K562 (cell line): ENCODE measurements at regions not wholly inside any gene's neighbourhood (a gene's known extent, or its start where the extent isn't known, plus 50 kb on each side); places are given as distances from the start of the nearest gene placed in this dataset.

Experiments
- ATAC-seq: fragments of 200-7000 bp; cut with Tn5 transposase; 3 replicates; pipeline ENCODE4 v1.9.1; 2020; ENCODE audit warnings: moderate library complexity
- BruUV-seq: library from RNA; stranded (reverse); fragments of 400-500 nt; replicated peaks from 2 replicates; lab custom pipeline; 2021; lab: Mats Ljungman, UMichigan
- CTCF ChIA-PET: fragments of 300-600 bp; formaldehyde crosslinking; extraction: SDS; loops from one replicate; lab custom pipeline; 2021; ENCODE audit warnings: low intra/inter-chr PET ratio; lab: Yijun Ruan, JAX
- POLR2A ChIA-PET: fragments of 300-600, 350-650 bp; sonication (Branson Sonifier 250); formaldehyde crosslinking; extraction: SDS; loops from one replicate; lab custom pipeline; 2021; ENCODE audit warnings: antibody characterized with exemption, inconsistent platforms; lab: Yijun Ruan, JAX
- DNase-seq, 4 experiments: peaks; one replicate each; pipeline versions ENCODE4 v3.0.0 to v3.0.0-alpha.2; 2011 to 2018; ENCODE audit warnings: low spot score in 3 of 4, mixed read lengths in 3 of 4; ENCODE audit errors: extremely low read depth in 1 of 4
- FAIRE-seq: peaks from 2 replicates; lab custom pipeline; 2011; peaks lifted over from hg19 to GRCh38; lab: Jason Lieb, UNC
- H2AFZ ChIP-seq: 2 replicates; pipeline ENCODE4 v1.6.0; 2011; ENCODE audit warnings: low read depth, low read length, control low read depth, inconsistent platforms
- H3K27ac ChIP-seq: fragments of 200-600 bp; 3 replicates; pipeline ENCODE4 v1.8.0; 2011; ENCODE audit warnings: low read depth, mild to moderate bottlenecking, control low read depth, inconsistent platforms, low read length, moderate library complexity, mixed read lengths; ENCODE audit errors: extremely low read depth
- H3K27me3 ChIP-seq, 2 experiments: fragments of 300-600 bp in 1 of 2; 2 replicates in 1 of 2; 3 replicates in 1 of 2; pipeline versions ENCODE4 v1.6.0 to v1.8.0; 2011; ENCODE audit warnings: inconsistent platforms in 2 of 2, low read length in 2 of 2, mild to moderate bottlenecking in 1 of 2, mixed read lengths in 1 of 2, moderate library complexity in 1 of 2; ENCODE audit not compliant: control insufficient read depth in 2 of 2, insufficient read depth in 2 of 2
- H3K36me3 ChIP-seq: fragments of 300-600 bp; 3 replicates; pipeline ENCODE4 v1.8.0; 2011; ENCODE audit warnings: mild to moderate bottlenecking, low read length, inconsistent platforms; ENCODE audit not compliant: control insufficient read depth, insufficient read depth
- H3K4me1 ChIP-seq, 2 experiments: fragments of 200-600 bp in 1 of 2; replicated peaks in 1 of 2; 2 replicates in 1 of 2; 3 replicates in 1 of 2; pipeline versions ENCODE4 v1.5.1 to v1.8.0; 2011; ENCODE audit warnings: inconsistent platforms in 2 of 2, low read length in 2 of 2, mild to moderate bottlenecking in 1 of 2, mixed read lengths in 1 of 2, moderate library complexity in 1 of 2; ENCODE audit not compliant: control insufficient read depth in 2 of 2, insufficient read depth in 2 of 2
- H3K4me2 ChIP-seq: 2 replicates; pipeline ENCODE4 v1.6.1; 2011; ENCODE audit warnings: low read length, control low read depth, inconsistent platforms, mixed read lengths; ENCODE audit not compliant: insufficient read depth
- H3K4me3 ChIP-seq: fragments of 200-600 bp; sonication (generic), shearing (Covaris generic); 2 replicates; pipeline ENCODE4 v1.5.1; 2016; ENCODE audit warnings: control low read depth, inconsistent platforms
- H3K79me2 ChIP-seq: fragments of 200-600 bp; 3 replicates; pipeline ENCODE4 v1.8.0; 2011; ENCODE audit warnings: low read length, inconsistent platforms; ENCODE audit not compliant: control insufficient read depth, insufficient read depth
- H3K9ac ChIP-seq, 2 experiments: 2 replicates each; pipeline versions ENCODE4 v1.6.0 to v1.6.1; 2011; ENCODE audit warnings: low read depth in 2 of 2, low read length in 2 of 2, control low read depth in 1 of 2, inconsistent platforms in 1 of 2, mild to moderate bottlenecking in 1 of 2, mixed read lengths in 1 of 2; ENCODE audit not compliant: insufficient read depth in 1 of 2
- H3K9me1 ChIP-seq: one replicate; pipeline ENCODE4 v1.6.0; 2011; ENCODE audit warnings: inconsistent platforms, mild to moderate bottlenecking, low read length, moderate library complexity; ENCODE audit not compliant: control insufficient read depth, insufficient read depth
- H3K9me3 ChIP-seq: replicated peaks from 2 replicates; pipeline ENCODE4 v1.5.1; 2011; ENCODE audit warnings: low read depth, low read length, inconsistent platforms; ENCODE audit not compliant: control insufficient read depth, insufficient read depth
- H4K20me1 ChIP-seq: replicated peaks from 2 replicates; pipeline ENCODE4 v1.6.1; 2011; ENCODE audit warnings: low read length, inconsistent platforms, mixed read lengths; ENCODE audit not compliant: control insufficient read depth, insufficient read depth
- CEBPB ChIP-seq: fragments of 450-650 bp; IDR thresholded peaks from 2 replicates; pipeline ENCODE4 v1.6.1; 2016; ENCODE audit warnings: missing genetic modification characterization, missing compliant biosample characterization
- E2F3 ChIP-seq: fragments of 250-450 bp; sonication (Bioruptor Pico); IDR thresholded peaks from 2 replicates; pipeline ENCODE4 v1.4.0; 2020; ENCODE audit warnings: mild to moderate bottlenecking
- IRF2 ChIP-seq: sonication (generic); formaldehyde crosslinking; IDR thresholded peaks from 2 replicates; pipeline ENCODE4 v1.8.1; 2022; ENCODE audit warnings: mild to moderate bottlenecking, missing genetic modification reagents
- NFIX ChIP-seq: fragments of 250-450 bp; sonication (Bioruptor Pico); IDR thresholded peaks from 2 replicates; pipeline ENCODE4 v1.4.0; 2020; ENCODE audit warnings: low read depth, mild to moderate bottlenecking, moderate library complexity
- NUFIP1 ChIP-seq: fragments of 450-650 bp; IDR thresholded peaks from 2 replicates; pipeline ENCODE4 v1.6.1; 2018; ENCODE audit not compliant: partially characterized antibody
- PHB2 ChIP-seq: fragments of 450-650 bp; IDR thresholded peaks from 2 replicates; pipeline ENCODE4 v1.6.1; 2017; ENCODE audit warnings: low read depth
- POLR2AphosphoS5 ChIP-seq: IDR thresholded peaks from 2 replicates; pipeline ENCODE4 v1.6.1; 2011; ENCODE audit warnings: mild to moderate bottlenecking, low read depth, low read length, moderate library complexity; ENCODE audit not compliant: control insufficient read depth, insufficient read depth
- RBBP5 ChIP-seq: fragments of 200-600 bp; sonication (generic); IDR thresholded peaks from 2 replicates; pipeline ENCODE4 v1.6.1; 2012; ENCODE audit warnings: borderline replicate concordance, mild to moderate bottlenecking, low read length, control low read depth, inconsistent platforms; ENCODE audit not compliant: insufficient read depth, poor library complexity, severe bottlenecking
- SP2 ChIP-seq: IDR thresholded peaks from 2 replicates; pipeline ENCODE4 v1.6.1; 2011; ENCODE audit warnings: mild to moderate bottlenecking, low read depth, low read length, moderate library complexity; ENCODE audit not compliant: poor library complexity, severe bottlenecking; ENCODE audit errors: extremely low read depth
- SRSF3 ChIP-seq: fragments of 200-400 bp; formaldehyde crosslinking; IDR thresholded peaks from 2 replicates; pipeline ENCODE4 v1.6.1; 2016; ENCODE audit warnings: mild to moderate bottlenecking, low read length, moderate library complexity; ENCODE audit not compliant: insufficient read depth
- SRSF7 ChIP-seq: fragments of 200-400 bp; formaldehyde crosslinking; optimal IDR thresholded peaks from 2 replicates; pipeline ENCODE3; 2017; ENCODE audit warnings: mild to moderate bottlenecking, low read depth, low read length
- ZBTB49 ChIP-seq: sonication (generic); formaldehyde crosslinking; IDR thresholded peaks from 2 replicates; pipeline ENCODE4 v1.8.0; 2022; ENCODE audit warnings: missing genetic modification reagents, mild to moderate bottlenecking, borderline replicate concordance
- ZEB2 ChIP-seq: fragments of 450-650 bp; IDR thresholded peaks from 2 replicates; pipeline ENCODE4 v1.6.1; 2016
- ZNF274 ChIP-seq: IDR thresholded peaks from 2 replicates; pipeline ENCODE4 v1.6.1; 2011; ENCODE audit warnings: low read depth, mild to moderate bottlenecking, low read length, moderate library complexity, borderline replicate concordance
- ZNF354B ChIP-seq: fragments of 250-450 bp; sonication (Bioruptor Pico); IDR thresholded peaks from 2 replicates; pipeline ENCODE4 v1.4.0; 2020
- ZNF699 ChIP-seq: fragments of 250-450 bp; sonication (Bioruptor Pico); IDR thresholded peaks from 2 replicates; pipeline ENCODE4 v1.8.0; 2021; ENCODE audit warnings: mild to moderate bottlenecking, moderate library complexity; ENCODE audit not compliant: insufficient replicate concordance
- WGBS: fragments of 100-300 bp; shearing (Covaris generic); methylation state at CpG from one replicate; pipeline ENCODE4 v1.1.6; 2016; ENCODE audit warnings: low coverage, mixed read lengths; ENCODE audit not compliant: insufficient coverage; ENCODE audit errors: missing lambda C conversion rate; 5-methylcytosine and 5-hydroxymethylcytosine counted together
- in situ Hi-C: fragments of 300-500 bp; cut with MboI; formaldehyde crosslinking; loops from 4 replicates; pipeline ENCODE4 v1.15.0; 2018; ENCODE audit warnings: inconsistent platforms, mixed read lengths
- intact Hi-C: fragments of 100-400 bp; cut with micrococcal nuclease; formaldehyde crosslinking; loops from 2 replicates; pipeline ENCODE4 v1.14.2; 2022

GRCh38 chr6:14880052-14880451, 365.8 kb upstream of the JARID2 start:
- no peak overlapping the region for H2AFZ ChIP-seq
- in situ Hi-C loops: no loop called here
- peak overlapping the region in 1 of 2 experiments; percentile 4; a peak in 2 of 4 replicates for H3K9ac ChIP-seq
- H3K4me3 ChIP-seq: no peak overlapping the region
- POLR2A ChIA-PET: interaction anchor here (0.6 to 1.9 kb wide), 2 partner anchors 88 to 1483 kb away, joined by 3 to 4 read pairs; no protein-coding TSS in a partner anchor
- no peak for TF ChIP-seq SRSF7
- no peak for TF ChIP-seq RBBP5
- no peak for TF ChIP-seq ZEB2
- TF ChIP-seq E2F3 (CRISPR knock-in tag): no peak
- TF ChIP-seq SP2: no peak
- TF ChIP-seq, all 486 proteins: peak for 0
- Histone ChIP-seq H3K27me3 (no peaks in the 10 kb centered on the region), H3K4me1 (no peaks in the 10 kb centered on the region; a peak in 2 of 5 replicates), H3K4me2 (no peak overlapping the region), H3K9me1 (no peaks in the 10 kb centered on the region), H3K27ac (no peak overlapping the region), H3K79me2 (no peaks in the 10 kb centered on the region), H3K9me3 (no peaks in the 10 kb centered on the region), H4K20me1 (no peaks in the 10 kb centered on the region), H3K36me3 (no peaks in the 10 kb centered on the region)
- no peak for DNase-seq
- no TSS peak for BruUV-seq
- intact Hi-C loops: no loop called here
- CTCF ChIA-PET: no interaction called here
- ATAC-seq: no peak
- WGBS: 80% methylated on average over 9 of the region's 9 CpGs
- FAIRE-seq: no peak

DNA sequence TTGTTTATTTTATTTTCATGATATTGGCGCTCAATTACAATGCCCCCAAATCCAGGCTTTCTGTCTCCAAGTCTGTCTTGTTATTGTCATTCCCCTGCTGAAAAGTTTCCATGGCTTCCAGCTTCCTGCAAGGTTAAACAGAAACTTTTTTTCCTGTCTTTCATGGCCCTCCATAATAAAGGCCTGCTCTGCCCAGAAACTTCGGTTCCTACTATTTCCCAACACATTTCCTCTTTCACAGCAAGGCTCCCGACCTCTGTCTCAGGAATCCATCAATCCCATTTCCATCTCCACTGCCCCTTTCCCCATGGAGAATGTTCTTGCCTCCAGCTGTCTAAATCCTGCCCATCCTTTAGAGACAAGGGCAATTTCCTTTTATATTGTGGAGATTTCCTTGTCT, 365.2 kb upstream of the JARID2 start:
- H3K36me3 ChIP-seq: no peaks in the 10 kb centered on the region
- H3K4me2 ChIP-seq: no peak overlapping the region
- no peaks in the 10 kb centered on the region for H4K20me1 ChIP-seq
- ATAC-seq (no peak), DNase-seq (no peak), FAIRE-seq (no peak)
- no peaks in the 10 kb centered on the region for H3K27me3 ChIP-seq
- ChIA-PET POLR2A (interaction anchor here (0.6 to 1.9 kb wide), 3 partner anchors 9 to 1483 kb away, joined by 3 to 4 read pairs (median 4); no protein-coding TSS in a partner anchor), CTCF (no interaction called here)
- H3K4me3 ChIP-seq: no peak overlapping the region
- no peaks in the 10 kb centered on the region for H3K79me2 ChIP-seq
- H3K4me1 ChIP-seq: no peaks in the 10 kb centered on the region; a peak in 3 of 5 replicates
- no TSS peak for BruUV-seq
- no peak overlapping the region for H3K9ac ChIP-seq
- H3K27ac ChIP-seq: no peak overlapping the region
- intact Hi-C loops: no loop called here
- H2AFZ ChIP-seq: no peak overlapping the region
- in situ Hi-C loops: no loop called here
- H3K9me3 ChIP-seq: no peaks in the 10 kb centered on the region
- no peaks in the 10 kb centered on the region for H3K9me1 ChIP-seq
- WGBS: 44% methylated on average over 3 of the region's 3 CpGs
- TF ChIP-seq ZNF274: no peak
- TF ChIP-seq NFIX: no peak
- no peak for TF ChIP-seq CEBPB
- no peak for TF ChIP-seq ZNF354B
- TF ChIP-seq IRF2: no peak
- no peak for TF ChIP-seq POLR2AphosphoS5
- no peak for TF ChIP-seq SRSF3
- TF ChIP-seq ZBTB49 (CRISPR knock-in tag): no peak
- no peak for TF ChIP-seq PHB2
- TF ChIP-seq ZNF699 (CRISPR knock-in tag): no peak
- no peak for TF ChIP-seq NUFIP1
